Left kidney (tissue), 1 donor: ENCODE measurements at regions not wholly inside any gene's neighbourhood (a gene's known extent, or its start where the extent isn't known, plus 50 kb on each side); places are given as distances from the start of the nearest gene placed in this dataset.

Source experiments
- DNase-seq: peaks from one replicate; pipeline ENCODE4 v3.0.0-alpha.2; 2013

- DNase-seq: no peak
Measured at GRCh38 chr7:33727315-33727714, 178.0 kb upstream of the BMPER start.

GRCh38 chr7:33728873-33729551 lies 176.3 kb upstream of the BMPER start:
- peak; percentile 72 for DNase-seq

GRCh38 chr7:33729726-33730125 lies 175.6 kb upstream of the BMPER start:
- DNase-seq: no peak

GRCh38 chr7:33730958-33731357 lies 174.4 kb upstream of the BMPER start:
- DNase-seq: no peak

GRCh38 chr7:33731912-33732311 lies 173.4 kb upstream of the BMPER start:
- no peak for DNase-seq

- DNase-seq: no peak
Measured at GRCh38 chr7:33732462-33732861, 172.9 kb upstream of the BMPER start.

- peak; percentile 84 for DNase-seq
Measured at GRCh38 chr7:33733870-33734650, 171.3 kb upstream of the BMPER start.

- no peak for DNase-seq
Measured at GRCh38 chr7:33735403-33735802, 169.9 kb upstream of the BMPER start.

- no peak for DNase-seq
Measured at GRCh38 chr7:33736521-33737221, 168.7 kb upstream of the BMPER start.

- no peak for DNase-seq
Measured at GRCh38 chr7:33738260-33738935, 166.9 kb upstream of the BMPER start.

GRCh38 chr7:33739286-33739685 lies 166.1 kb upstream of the BMPER start:
- no peak for DNase-seq

GRCh38 chr7:33742521-33742920 lies 162.8 kb upstream of the BMPER start:
- no peak for DNase-seq

- DNase-seq: no peak
Measured at GRCh38 chr7:33742999-33743587, 162.2 kb upstream of the BMPER start.

GRCh38 chr7:33743594-33743993 lies 161.7 kb upstream of the BMPER start:
- no peak for DNase-seq

GRCh38 chr7:33744293-33745075 lies 160.9 kb upstream of the BMPER start:
- DNase-seq: no peak

GRCh38 chr7:33745934-33746333 lies 159.4 kb upstream of the BMPER start:
- no peak for DNase-seq

GRCh38 chr7:33748793-33749192 lies 156.5 kb upstream of the BMPER start:
- DNase-seq: no peak

GRCh38 chr7:33750177-33750576 lies 155.2 kb upstream of the BMPER start:
- DNase-seq: no peak

GRCh38 chr7:33751443-33751842 lies 153.9 kb upstream of the BMPER start:
- no peak for DNase-seq

- DNase-seq: no peak
Measured at GRCh38 chr7:33753881-33754525, 151.3 kb upstream of the BMPER start.
